Esophagus mucosa (tissue), 1 donor: ENCODE measurements at regions not wholly inside any gene's neighbourhood (a gene's known extent, or its start where the extent isn't known, plus 50 kb on each side); places are given as distances from the start of the nearest gene placed in this dataset.

Experiments used
- ATAC-seq: fragments of 200-7000 bp; cut with Tn5 transposase; one replicate; pipeline ENCODE4 v1.9.1; 2020
- donor health status: DM: yes; HTN: yes; CAD: no.

DNA sequence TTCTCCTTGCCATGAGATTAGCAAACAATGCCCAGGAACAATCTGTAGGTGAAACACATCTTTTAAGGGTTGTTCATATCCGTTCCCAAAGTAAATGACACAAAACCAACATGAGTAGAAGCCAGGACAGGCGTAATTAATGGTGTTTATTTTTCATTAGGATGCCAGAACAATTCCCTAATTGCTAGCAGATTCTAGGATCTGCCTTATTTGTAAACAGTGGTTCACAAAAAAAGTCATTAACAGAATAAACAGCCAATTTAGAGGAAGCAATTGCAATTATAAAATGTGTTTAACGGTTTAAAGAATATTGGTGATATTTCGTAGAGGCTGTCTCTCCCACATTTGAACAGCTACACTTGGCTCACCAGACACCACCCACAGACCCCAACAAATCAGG is 250.6 kb upstream of the GPR26 start:
- ATAC-seq = no peak

DNA sequence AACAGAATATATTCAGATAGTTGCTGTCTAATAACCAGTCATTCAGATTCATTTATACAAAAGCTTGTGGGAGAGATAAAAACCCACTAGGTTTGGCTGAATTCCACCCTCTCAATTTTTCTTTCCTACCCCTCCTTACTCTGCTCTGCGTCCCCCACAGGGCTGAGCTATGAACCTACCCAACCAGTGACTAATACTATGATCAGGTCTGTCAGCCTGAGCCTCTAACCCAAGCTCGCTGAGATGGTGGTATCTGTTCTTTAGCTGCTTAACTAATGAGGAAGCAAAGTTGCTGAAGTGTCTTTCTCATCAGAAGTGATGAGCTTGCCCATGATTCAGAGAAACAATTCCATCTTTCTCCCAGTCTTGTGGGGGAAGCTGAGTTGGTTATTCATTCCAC is 248.7 kb upstream of the GPR26 start:
- no peak for ATAC-seq

DNA sequence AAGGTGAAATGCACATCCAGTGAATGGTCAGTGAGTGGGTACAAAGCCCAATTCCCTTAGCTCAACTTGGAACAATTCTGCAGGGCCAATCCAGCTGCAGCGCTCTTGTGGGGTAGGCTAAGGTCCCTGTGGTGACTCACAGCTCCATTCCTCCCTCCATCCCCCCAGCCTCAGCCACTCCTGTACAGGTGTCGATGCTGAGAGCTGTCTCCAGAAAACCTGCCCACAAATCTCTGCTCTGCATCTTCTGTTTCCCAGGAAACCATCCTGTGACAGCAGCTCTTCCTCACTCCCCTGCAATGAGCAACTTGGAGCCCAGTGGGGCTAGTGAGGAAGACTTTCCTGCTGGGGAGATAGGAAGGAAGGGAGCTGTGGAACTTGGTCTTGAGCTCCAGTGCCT is 244.7 kb upstream of the GPR26 start:
- ATAC-seq = no peak

DNA sequence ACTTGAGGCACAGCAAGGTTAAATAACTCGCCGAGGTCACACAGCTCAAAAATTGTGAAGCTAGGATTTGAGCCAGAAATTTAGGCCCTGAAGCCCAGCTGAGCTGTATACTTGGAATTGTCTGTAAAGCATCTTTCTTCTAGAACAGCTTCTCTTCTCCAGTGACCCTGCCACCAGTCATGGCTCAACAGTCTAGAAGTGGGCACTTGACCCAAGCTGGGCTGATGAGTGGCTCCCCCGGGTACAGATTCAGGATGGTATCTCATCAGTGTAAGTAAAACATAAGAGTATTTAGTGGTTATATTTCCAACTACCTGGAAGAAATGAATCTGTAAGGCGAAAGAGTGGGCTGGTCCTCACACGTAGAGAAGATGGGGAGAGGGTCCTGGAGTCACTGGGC is 243.9 kb upstream of the GPR26 start:
- ATAC-seq = no peak

DNA sequence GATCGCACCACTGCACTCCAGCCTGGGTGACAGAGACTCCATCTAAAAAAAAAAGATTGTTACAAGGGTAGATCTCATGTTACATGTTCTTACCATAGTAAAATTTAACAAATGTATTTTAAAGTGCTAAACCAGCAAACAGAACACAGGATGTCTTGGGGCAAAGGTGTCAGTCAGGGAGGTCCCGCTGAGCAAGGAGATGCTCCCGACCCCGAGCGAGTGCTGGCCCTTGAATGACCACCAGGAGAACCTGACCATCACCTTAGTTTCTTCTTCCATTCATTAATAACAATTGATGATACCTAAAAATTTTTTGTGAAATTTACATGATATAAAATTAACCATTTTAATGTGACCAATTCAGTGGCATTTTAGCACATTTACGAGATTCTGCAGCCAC is 241.6 kb upstream of the GPR26 start:
- no peak for ATAC-seq

DNA sequence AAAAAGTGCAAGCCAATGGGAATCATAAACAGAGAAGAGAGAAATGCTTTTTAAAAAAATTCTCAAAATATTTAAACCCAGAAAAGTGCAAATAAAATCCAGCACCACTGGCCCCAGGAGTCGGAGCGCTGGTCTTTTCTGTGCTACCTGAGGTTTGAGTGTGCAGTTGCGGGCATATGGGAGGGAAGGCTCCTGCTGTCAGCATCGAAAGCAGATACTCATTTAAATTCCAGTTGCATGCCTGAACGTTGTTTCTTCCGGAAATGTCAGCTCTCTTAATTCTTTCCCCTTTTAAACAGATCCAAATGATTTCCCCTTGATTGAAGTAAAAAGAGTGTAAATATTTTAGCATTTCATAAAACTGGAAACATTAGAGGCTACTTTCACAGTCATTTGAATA is 240.5 kb upstream of the GPR26 start:
- ATAC-seq = no peak

DNA sequence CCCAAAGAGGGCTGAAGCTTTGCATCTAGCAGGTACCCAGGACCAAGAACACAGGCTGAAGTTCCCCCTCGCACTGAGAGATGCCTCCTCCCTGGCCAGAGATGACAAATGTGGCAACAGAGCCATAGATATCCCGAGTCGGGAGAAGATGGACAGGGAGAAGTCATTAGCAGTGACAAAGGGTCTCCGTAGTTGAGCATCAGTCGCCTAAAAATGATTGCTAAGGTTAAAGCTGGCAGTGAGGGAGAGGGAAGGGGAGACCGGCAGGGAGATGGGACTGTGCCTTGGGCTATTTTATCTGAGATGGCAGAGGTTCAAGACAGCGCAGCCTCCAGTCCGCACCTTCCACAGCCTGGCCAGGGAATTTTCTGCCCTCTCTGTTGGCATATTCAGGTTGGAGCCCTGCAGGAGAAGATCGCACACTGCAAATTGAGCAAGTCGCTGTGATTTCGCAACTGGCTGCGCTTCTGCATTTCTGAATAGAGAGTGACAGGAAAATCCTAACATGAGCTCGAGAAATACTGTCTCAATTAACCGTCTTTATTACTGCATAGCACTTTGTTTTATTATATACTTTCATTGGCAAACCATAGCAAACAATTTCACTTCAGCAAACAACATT is 238.9 kb upstream of the GPR26 start:
- ATAC-seq = no peak

- ATAC-seq = no peak
Measured at GRCh38 chr10:123428391-123428790, 237.8 kb upstream of the GPR26 start.

GRCh38 chr10:123429706-123430221 is 236.4 kb upstream of the GPR26 start:
- ATAC-seq = no peak

- no peak for ATAC-seq
Measured at GRCh38 chr10:123433539-123433938, 232.6 kb upstream of the GPR26 start.

- no peak for ATAC-seq
Measured at GRCh38 chr10:123434435-123435039, 231.6 kb upstream of the GPR26 start.

DNA sequence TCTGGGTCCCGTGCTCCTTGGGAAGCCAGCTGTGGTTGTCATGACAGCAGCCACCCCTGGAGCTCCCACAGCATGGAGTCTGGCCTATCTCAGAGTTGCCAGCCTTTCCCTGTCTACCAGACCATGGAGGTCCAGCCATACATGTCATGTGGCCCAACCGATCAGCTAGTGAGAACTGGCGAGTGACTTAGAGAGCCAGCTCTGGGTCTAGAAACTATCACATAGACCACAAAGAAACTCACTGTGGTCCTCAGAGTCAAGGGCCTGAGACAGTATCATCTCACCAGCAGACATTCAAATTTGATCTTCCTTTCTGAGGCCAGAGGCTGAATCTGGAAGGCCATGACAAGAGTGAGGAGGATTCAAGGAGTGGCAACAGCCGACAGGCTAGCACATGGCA is 223.3 kb upstream of the GPR26 start:
- ATAC-seq = no peak

GRCh38 chr10:123443924-123444323 is 222.2 kb upstream of the GPR26 start:
- no peak for ATAC-seq

DNA sequence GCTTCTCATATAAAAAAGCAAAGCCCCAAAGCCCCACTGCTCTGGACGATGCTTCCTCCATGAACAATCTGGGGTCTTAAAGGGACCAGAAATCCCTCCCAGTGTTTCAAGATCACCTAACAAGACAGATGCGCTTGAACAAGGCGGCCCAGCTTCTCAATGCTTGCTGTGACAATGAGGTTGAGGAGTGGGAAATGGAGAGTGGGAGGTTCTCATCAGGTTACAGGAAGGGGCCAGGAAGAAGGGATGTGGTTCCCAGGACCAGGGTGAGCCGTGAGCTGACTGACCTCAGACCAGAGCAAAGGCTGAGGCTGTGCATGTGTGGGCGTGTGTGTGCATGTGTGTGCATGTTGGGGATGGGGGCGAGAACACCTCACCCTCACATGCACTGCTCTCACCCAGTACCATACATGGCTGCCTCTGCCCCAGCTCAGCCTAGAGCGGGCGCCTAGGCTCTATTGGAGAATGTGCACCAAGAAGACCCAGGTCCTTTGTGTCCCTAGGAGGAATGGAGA is 220.8 kb upstream of the GPR26 start:
- ATAC-seq = no peak

- no peak for ATAC-seq
Measured at GRCh38 chr10:123446449-123447156, 219.6 kb upstream of the GPR26 start.

DNA sequence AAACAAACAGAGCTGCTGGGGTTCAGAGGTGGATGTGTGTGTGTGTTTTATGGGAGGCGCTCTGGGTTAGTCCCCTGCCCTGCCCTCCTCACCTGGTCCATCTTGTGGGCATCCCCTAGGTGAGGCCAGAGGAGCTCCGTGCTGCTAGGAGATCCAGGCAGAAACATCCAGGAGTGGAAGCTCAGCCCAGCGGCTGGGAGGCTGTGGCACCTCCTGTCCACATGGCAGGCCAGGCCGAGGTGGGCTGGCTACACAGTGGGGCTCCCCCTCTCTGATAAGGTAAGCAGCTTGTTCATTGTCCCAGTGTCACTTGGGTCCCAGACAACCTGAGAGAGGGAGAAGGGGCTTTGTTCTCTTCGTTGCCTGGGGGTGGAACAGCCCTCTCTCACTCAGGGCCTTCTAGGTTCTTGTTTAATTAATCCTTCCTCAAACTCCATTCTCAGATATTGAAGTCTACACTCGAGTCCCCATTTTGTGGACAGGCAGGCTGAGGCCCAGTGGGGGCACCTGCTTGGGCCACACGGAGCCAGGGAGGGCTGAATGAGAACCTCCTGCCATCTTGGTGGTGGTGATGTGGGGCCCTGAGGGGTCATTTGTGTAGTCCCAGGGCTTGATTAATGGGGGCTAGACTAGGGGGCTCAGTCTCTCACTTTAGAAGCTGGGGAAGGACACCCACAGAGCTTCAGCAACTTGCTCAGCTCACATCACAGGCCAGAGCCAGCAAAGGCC is 216.8 kb upstream of the GPR26 start:
- ATAC-seq = no peak

- ATAC-seq = no peak
Measured at GRCh38 chr10:123450956-123451605, 215.1 kb upstream of the GPR26 start.

GRCh38 chr10:123451618-123452245 is 214.4 kb upstream of the GPR26 start:
- ATAC-seq = no peak

- no peak for ATAC-seq
Measured at GRCh38 chr10:123454987-123455386, 211.2 kb upstream of the GPR26 start.

- no peak for ATAC-seq
Measured at GRCh38 chr10:123455861-123456260, 210.3 kb upstream of the GPR26 start.

GRCh38 chr10:123458933-123459332 is 207.2 kb upstream of the GPR26 start:
- no peak for ATAC-seq
